GM12878 (cell line): ENCODE measurements at regions not wholly inside any gene's neighbourhood (a gene's known extent, or its start where the extent isn't known, plus 50 kb on each side); places are given as distances from the start of the nearest gene placed in this dataset.

Experiments used
- ATAC-seq: fragments of 200-7000 bp; cut with Tn5 transposase; 3 replicates; pipeline ENCODE4 v1.9.1; 2020; ENCODE audit warnings: mild to moderate bottlenecking, moderate library complexity
- BruUV-seq: library from RNA; stranded (reverse); fragments of 400-500 nt; replicated peaks from 2 replicates; lab custom pipeline; 2021; lab: Mats Ljungman, UMichigan
- CTCF ChIA-PET: fragments of 300-600 bp; sonication (Branson Sonifier 250); formaldehyde crosslinking; extraction: SDS; loops from one replicate; lab custom pipeline; 2021; ENCODE audit warnings: inconsistent platforms; lab: Yijun Ruan, JAX
- POLR2A ChIA-PET: fragments of 350-600 bp; formaldehyde crosslinking; extraction: SDS; loops from one replicate; lab custom pipeline; 2021; ENCODE audit warnings: inconsistent platforms; lab: Charles Lee
- RAD21 ChIA-PET: fragments of 300-600 bp; sonication (Branson Sonifier 250); formaldehyde crosslinking; loops from one replicate; lab custom pipeline; 2023; ENCODE audit warnings: antibody characterized with exemption; ENCODE audit not compliant: unreplicated experiment; lab: Charles Lee
- SMC1A ChIA-PET: fragments of 300-600 bp; sonication (Branson Sonifier 250); formaldehyde crosslinking; loops from one replicate; lab custom pipeline; 2023; ENCODE audit not compliant: unreplicated experiment, uncharacterized antibody; lab: Charles Lee
- DNase-seq: peaks from one replicate; pipeline ENCODE4 v3.0.0-alpha.2; 2011; ENCODE audit warnings: low read depth, low spot score
- FAIRE-seq: peaks from 3 replicates; lab custom pipeline; 2011; peaks lifted over from hg19 to GRCh38; lab: Jason Lieb, UNC
- H2AFZ ChIP-seq: 2 replicates; pipeline ENCODE4 v1.6.0; 2011; ENCODE audit warnings: low read depth, low read length, control low read depth; ENCODE audit not compliant: control insufficient read depth
- H3K27ac ChIP-seq: 2 replicates; pipeline ENCODE4 v1.5.1; 2011; ENCODE audit warnings: control low read depth; ENCODE audit not compliant: control insufficient read depth, insufficient read depth
- H3K27me3 ChIP-seq, 2 experiments: replicated peaks in 1 of 2; 2 replicates each; pipeline versions ENCODE4 v1.6.0 to v1.6.1; 2011; ENCODE audit warnings: low read length in 1 of 2; ENCODE audit not compliant: control insufficient read depth in 2 of 2, insufficient read depth in 2 of 2
- H3K36me3 ChIP-seq, 2 experiments: 2 replicates each; pipeline ENCODE4 v1.5.1; 2011; ENCODE audit warnings: low read length in 1 of 2; ENCODE audit not compliant: control insufficient read depth in 2 of 2, insufficient read depth in 2 of 2
- H3K4me1 ChIP-seq: 2 replicates; pipeline ENCODE4 v1.6.1; 2011; ENCODE audit warnings: mild to moderate bottlenecking, low read length, moderate library complexity, mixed read lengths; ENCODE audit not compliant: control insufficient read depth, insufficient read depth
- H3K4me2 ChIP-seq: 2 replicates; pipeline ENCODE4 v1.6.0; 2011; ENCODE audit warnings: control low read depth; ENCODE audit not compliant: control insufficient read depth, insufficient read depth
- H3K4me3 ChIP-seq: fragments of 200-600 bp; sonication (generic); 2 replicates; pipeline ENCODE4 v1.5.1; 2016
- H3K79me2 ChIP-seq: 2 replicates; pipeline ENCODE4 v1.6.0; 2011; ENCODE audit warnings: low read length; ENCODE audit not compliant: control insufficient read depth, insufficient read depth
- H3K9ac ChIP-seq: 2 replicates; pipeline ENCODE4 v1.8.0; 2011; ENCODE audit warnings: low read length, control low read depth, mixed read lengths; ENCODE audit not compliant: control insufficient read depth, insufficient read depth
- H3K9me3 ChIP-seq: replicated peaks from 3 replicates; pipeline ENCODE4 v1.5.1; 2011; ENCODE audit warnings: mild to moderate bottlenecking, low read length; ENCODE audit not compliant: control insufficient read depth, insufficient read depth
- H4K20me1 ChIP-seq: 2 replicates; pipeline ENCODE4 v1.6.0; 2011; ENCODE audit not compliant: control insufficient read depth, insufficient read depth
- ATF3 ChIP-seq: IDR thresholded peaks from 2 replicates; pipeline ENCODE4 v1.6.1; 2011; ENCODE audit warnings: low read depth, mild to moderate bottlenecking, low read length, moderate library complexity, borderline replicate concordance; ENCODE audit errors: extremely low read depth
- CBX5 ChIP-seq: sonication (generic); IDR thresholded peaks from 2 replicates; pipeline ENCODE4 v1.6.1; 2016; ENCODE audit warnings: low read depth, moderate library complexity, mild to moderate bottlenecking, inconsistent platforms
- EED ChIP-seq: sonication (generic); IDR thresholded peaks from 2 replicates; pipeline ENCODE4 v1.6.1; 2016; ENCODE audit warnings: antibody characterized with exemption, low read depth
- HDAC2 ChIP-seq: fragments of 200-600 bp; sonication (generic); IDR thresholded peaks from 2 replicates; pipeline ENCODE4 v1.6.1; 2017
- HDAC6 ChIP-seq: fragments of 200-600 bp; sonication (generic); IDR thresholded peaks from one replicate; pipeline ENCODE4 v1.8.0; 2017; ENCODE audit warnings: antibody characterized with exemption; ENCODE audit not compliant: unreplicated experiment
- KLF5 ChIP-seq: fragments of 450-650 bp; IDR thresholded peaks from 2 replicates; pipeline ENCODE4 v1.6.1; 2014; ENCODE audit warnings: mild to moderate bottlenecking; ENCODE audit not compliant: partially characterized antibody
- MLLT1 ChIP-seq: fragments of 450-650 bp; IDR thresholded peaks from 2 replicates; pipeline ENCODE4 v1.6.1; 2016; ENCODE audit warnings: mild to moderate bottlenecking
- MTA2 ChIP-seq: fragments of 450-650 bp; IDR thresholded peaks from 2 replicates; pipeline ENCODE4 v1.6.1; 2016; ENCODE audit warnings: low read depth, mild to moderate bottlenecking, moderate library complexity
- MXI1 ChIP-seq: fragments of 150-350 bp; IDR thresholded peaks from 2 replicates; pipeline ENCODE4 v1.6.1; 2011; ENCODE audit warnings: low read depth, mild to moderate bottlenecking, inconsistent platforms, low read length, improper control_type of control experiment
- NBN ChIP-seq: fragments of 450-650 bp; IDR thresholded peaks from 2 replicates; pipeline ENCODE4 v1.6.1; 2016
- PAX8 ChIP-seq: fragments of 450-650 bp; IDR thresholded peaks from 2 replicates; pipeline ENCODE4 v1.6.1; 2017; ENCODE audit warnings: mild to moderate bottlenecking, moderate library complexity
- ZNF207 ChIP-seq: fragments of 450-650 bp; IDR thresholded peaks from 2 replicates; pipeline ENCODE4 v1.6.1; 2014; ENCODE audit warnings: antibody characterized with exemption, mild to moderate bottlenecking, borderline replicate concordance
- WGBS: methylation state at CpG from one replicate; pipeline ENCODE4 v1.1.6; 2016; ENCODE audit warnings: low lambda C conversion rate; ENCODE audit not compliant: insufficient replicate concordance, insufficient coverage; ENCODE audit errors: missing lambda C conversion rate; 5-methylcytosine and 5-hydroxymethylcytosine counted together
- in situ Hi-C: fragments of 300-500 bp; cut with MboI; formaldehyde crosslinking; loops from 9 replicates; pipeline ENCODE4 v1.14.3; 2018; ENCODE audit warnings: mixed read lengths
- intact Hi-C: fragments of 100-400 bp; cut with micrococcal nuclease; formaldehyde crosslinking; loops from one replicate; pipeline ENCODE4 v1.14.2; 2022; ENCODE audit not compliant: unreplicated experiment

GRCh38 chr10:60573336-60573735 is 183.7 kb upstream of the ANK3 start (continued):
- TF ChIP-seq PAX8: no peak
- TF ChIP-seq MTA2: no peak
- no peak for TF ChIP-seq ZNF207
- TF ChIP-seq MLLT1: no peak
- TF ChIP-seq KLF5: no peak
- no peak for TF ChIP-seq CBX5
- TF ChIP-seq HDAC2: no peak
- no peak for TF ChIP-seq MXI1
- TF ChIP-seq HDAC6: no peak

GRCh38 chr10:60572511-60573194 is 183.0 kb upstream of the ANK3 start:
- TF ChIP-seq EED (no peak), NBN (no peak), CBX5 (no peak), ATF3 (no peak)
- Histone ChIP-seq H3K27me3 (no peaks in the 10 kb centered on the region), H3K4me2 (no peak overlapping the region), H3K27ac (no peak overlapping the region), H3K36me3 (no peaks in the 10 kb centered on the region), H3K4me3 (no peak overlapping the region), H3K9ac (no peak overlapping the region), H2AFZ (no peak overlapping the region), H4K20me1 (no peaks in the 10 kb centered on the region), H3K4me1 (no peaks in the 10 kb centered on the region), H3K9me3 (no peaks in the 10 kb centered on the region), H3K79me2 (no peaks in the 10 kb centered on the region)
- ATAC-seq (peak; percentile 49), FAIRE-seq (no peak), DNase-seq (no peak)
- ChIA-PET POLR2A (no interaction called here), CTCF (no interaction called here), SMC1A (no interaction called here), RAD21 (no interaction called here)
- in situ Hi-C loops (no loop called here), intact Hi-C loops (no loop called here)
- WGBS: 1% methylated on average over 12 of the region's 12 CpGs
- no TSS peak for BruUV-seq
